RWPE2 (cell line): ENCODE measurements at regions not wholly inside any gene's neighbourhood (a gene's known extent, or its start where the extent isn't known, plus 50 kb on each side); places are given as distances from the start of the nearest gene placed in this dataset.

Experiments
- ATAC-seq: fragments of 200-7000 bp; cut with Tn5 transposase; 3 replicates; pipeline ENCODE4 v1.9.1; 2021; ENCODE audit warnings: low read depth
- DNase-seq: peaks from one replicate; pipeline ENCODE4 v3.0.0-alpha.2; 2020; ENCODE audit warnings: low spot score
- H3K27ac ChIP-seq: fragments of 450-650 bp; 2 replicates; pipeline ENCODE4 v1.5.1; 2017; ENCODE audit warnings: mild to moderate bottlenecking; ENCODE audit not compliant: poor library complexity, severe bottlenecking
- H3K27me3 ChIP-seq: fragments of 250-450 bp; sonication (Bioruptor Pico); 2 replicates; pipeline ENCODE4 v1.5.1; 2021; ENCODE audit warnings: mild to moderate bottlenecking, moderate library complexity; ENCODE audit not compliant: insufficient read depth, poor library complexity, severe bottlenecking
- H3K36me3 ChIP-seq: fragments of 250-450 bp; sonication (Bioruptor Pico); 2 replicates; pipeline ENCODE4 v1.5.1; 2020; ENCODE audit warnings: low read depth, mild to moderate bottlenecking, moderate library complexity
- H3K4me1 ChIP-seq: fragments of 250-450 bp; sonication (Bioruptor Pico); 2 replicates; pipeline ENCODE4 v1.5.1; 2021; ENCODE audit warnings: mild to moderate bottlenecking, moderate library complexity; ENCODE audit not compliant: insufficient read depth, poor library complexity, severe bottlenecking
- H3K4me3 ChIP-seq: fragments of 250-450 bp; sonication (Bioruptor Pico); 2 replicates; pipeline ENCODE4 v1.5.1; 2021; ENCODE audit warnings: mild to moderate bottlenecking, moderate library complexity; ENCODE audit not compliant: severe bottlenecking
- H3K9me3 ChIP-seq: fragments of 250-450 bp; sonication (Bioruptor Pico); 2 replicates; pipeline ENCODE4 v1.5.1; 2021; ENCODE audit warnings: mild to moderate bottlenecking, moderate library complexity; ENCODE audit not compliant: severe bottlenecking
- CTCF ChIP-seq: fragments of 450-650 bp; IDR thresholded peaks from one replicate; pipeline ENCODE4 v1.5.1; 2017; ENCODE audit warnings: mild to moderate bottlenecking, moderate library complexity; ENCODE audit not compliant: poor library complexity, severe bottlenecking

GRCh38 chr3:5579946-5580345 is 392.4 kb downstream of the EDEM1 start:
- Histone ChIP-seq H3K9me3 (no peaks in the 10 kb centered on the region), H3K27me3 (no peaks in the 10 kb centered on the region), H3K27ac (no peak overlapping the region), H3K4me3 (no peak overlapping the region), H3K36me3 (no peaks in the 10 kb centered on the region), H3K4me1 (no peaks in the 10 kb centered on the region)
- TF ChIP-seq CTCF, result no peak
- DNase-seq, result no peak
- no peak for ATAC-seq

DNA sequence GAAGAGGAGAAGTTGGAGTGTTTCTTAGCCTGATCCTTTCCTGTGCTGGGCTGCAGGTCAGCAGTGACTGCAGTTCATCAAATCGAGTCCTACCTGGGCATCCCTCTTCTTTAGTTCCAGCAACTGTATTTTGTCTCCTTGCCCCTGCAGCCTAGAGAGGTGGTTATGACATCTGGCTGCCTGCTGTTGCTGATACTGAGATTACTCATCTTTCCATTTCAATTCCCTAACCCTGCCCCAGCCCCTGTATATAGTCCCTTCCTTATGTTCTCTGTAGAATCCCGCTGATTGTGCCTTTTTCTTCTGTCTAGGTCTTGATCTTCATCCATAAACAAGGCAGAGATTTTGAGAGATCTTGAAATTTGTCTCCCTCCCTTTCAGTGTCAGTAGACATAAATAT is 393.3 kb downstream of the EDEM1 start:
- no peak for ATAC-seq
- no peak overlapping the region for H3K4me3 ChIP-seq

GRCh38 chr3:5581743-5582142 is 394.2 kb downstream of the EDEM1 start:
- no peaks in the 10 kb centered on the region for H3K9me3 ChIP-seq
- DNase-seq (no peak), ATAC-seq (no peak)
- no peaks in the 10 kb centered on the region for H3K4me1 ChIP-seq
- no peaks in the 10 kb centered on the region for H3K36me3 ChIP-seq
- TF ChIP-seq CTCF, result no peak
- H3K27me3 ChIP-seq, result no peaks in the 10 kb centered on the region
- no peak overlapping the region for H3K27ac ChIP-seq
- no peak overlapping the region for H3K4me3 ChIP-seq

More for the DNA sequence above, 393.3 kb downstream of the EDEM1 start:
- no peak for TF ChIP-seq CTCF
- no peaks in the 10 kb centered on the region for H3K4me1 ChIP-seq
- no peaks in the 10 kb centered on the region for H3K9me3 ChIP-seq
- H3K36me3 ChIP-seq, result no peaks in the 10 kb centered on the region
- no peak for DNase-seq
- no peaks in the 10 kb centered on the region for H3K27me3 ChIP-seq
- H3K27ac ChIP-seq, result no peak overlapping the region

DNA sequence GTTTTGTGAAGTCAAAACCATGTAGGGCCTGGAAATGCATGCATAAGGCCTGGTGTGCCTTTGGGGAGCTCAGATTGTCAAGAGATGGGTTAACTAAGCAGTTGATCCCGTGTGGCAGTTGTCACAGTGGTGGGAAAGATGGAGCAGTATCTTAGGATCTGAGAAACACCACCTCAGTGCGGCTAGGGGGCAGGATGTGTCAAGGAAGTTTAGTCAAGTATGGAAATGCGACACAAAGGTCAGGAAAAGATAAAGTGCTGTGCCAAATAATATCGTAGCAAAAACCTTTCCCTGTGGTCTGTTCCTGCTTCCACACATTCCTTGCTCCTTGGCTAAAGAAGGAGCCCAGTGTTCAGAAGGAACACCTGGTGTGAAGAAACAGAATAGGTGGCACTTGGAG is 396.4 kb downstream of the EDEM1 start:
- no peak for TF ChIP-seq CTCF

DNA sequence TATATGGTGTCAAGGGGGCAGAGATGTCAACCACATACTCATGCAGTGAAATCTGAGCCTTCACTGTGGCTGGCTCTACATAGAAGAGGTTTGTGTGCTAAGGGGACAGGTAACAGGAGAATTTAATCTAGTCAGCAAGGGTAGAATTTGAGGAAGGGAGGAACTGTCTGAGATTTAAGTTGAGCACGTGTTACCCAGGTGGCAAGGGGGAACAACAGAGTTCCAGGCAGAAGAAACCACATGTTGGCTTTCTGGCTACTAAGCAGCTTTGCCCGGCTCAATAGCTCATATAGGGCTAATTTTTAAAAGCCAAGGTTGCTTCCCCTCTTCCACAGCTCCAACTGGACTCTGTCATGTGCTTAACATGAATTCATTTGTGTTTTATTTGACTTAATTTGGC is 397.6 kb downstream of the EDEM1 start:
- H3K36me3 ChIP-seq, result no peaks in the 10 kb centered on the region
- TF ChIP-seq CTCF, result no peak
- no peaks in the 10 kb centered on the region for H3K4me1 ChIP-seq
- no peaks in the 10 kb centered on the region for H3K27me3 ChIP-seq
- no peak for ATAC-seq
- no peak overlapping the region for H3K4me3 ChIP-seq
- no peak for DNase-seq
- no peaks in the 10 kb centered on the region for H3K9me3 ChIP-seq
- no peak overlapping the region for H3K27ac ChIP-seq

More for the DNA sequence above, 396.4 kb downstream of the EDEM1 start:
- ATAC-seq (no peak), DNase-seq (no peak)
- Histone ChIP-seq H3K4me1 (no peaks in the 10 kb centered on the region), H3K4me3 (no peak overlapping the region), H3K27me3 (no peaks in the 10 kb centered on the region), H3K27ac (no peak overlapping the region), H3K9me3 (no peaks in the 10 kb centered on the region), H3K36me3 (no peaks in the 10 kb centered on the region)
